Thoracic aorta (tissue), 2 donors: ENCODE measurements at regions not wholly inside any gene's neighbourhood (a gene's known extent, or its start where the extent isn't known, plus 50 kb on each side); places are given as distances from the start of the nearest gene placed in this dataset.

Experiments
- ATAC-seq: fragments of 150-250 bp; one replicate; pipeline ENCODE4 v1.8.0; 2017; ENCODE audit warnings: low read depth; ENCODE audit not compliant: insufficient number of reproducible peaks, low FRiP score
- DNase-seq: peaks from one replicate; pipeline ENCODE4 v3.0.0-alpha.2; 2020; ENCODE audit warnings: low spot score
- H3K27ac ChIP-seq, 2 donors: fragments of 200-600 bp; sonication (generic); 1 replicate in 1 of 2; 2 replicates in 1 of 2; pipeline ENCODE4 v1.5.1; 2016; ENCODE audit warnings: mild to moderate bottlenecking in 2 of 2, moderate library complexity in 2 of 2
- H3K27me3 ChIP-seq: fragments of 200-600 bp; sonication (generic); replicated peaks from 2 replicates; pipeline ENCODE4 v1.6.0; 2016; ENCODE audit warnings: mild to moderate bottlenecking; ENCODE audit not compliant: insufficient read depth
- H3K36me3 ChIP-seq: fragments of 200-600 bp; sonication (generic); one replicate; pipeline ENCODE4 v1.5.1; 2016
- H3K4me1 ChIP-seq, 2 donors: fragments of 200-600 bp; sonication (generic); 1 replicate in 1 of 2; 2 replicates in 1 of 2; pipeline versions ENCODE4 v1.5.1 to v1.6.0; 2016; ENCODE audit warnings: low read depth in 2 of 2, mild to moderate bottlenecking in 1 of 2; ENCODE audit not compliant: control insufficient read depth in 1 of 2
- H3K4me3 ChIP-seq: fragments of 200-600 bp; sonication (generic); 2 replicates; pipeline ENCODE4 v1.5.1; 2016; ENCODE audit warnings: mild to moderate bottlenecking
- H3K9me3 ChIP-seq: fragments of 200-600 bp; sonication (generic); 2 replicates; pipeline ENCODE4 v1.5.1; 2016
- CTCF ChIP-seq: fragments of 200-600 bp; sonication (generic); IDR thresholded peaks from one replicate; pipeline ENCODE4 v1.5.1; 2019; ENCODE audit warnings: antibody characterized with exemption

GRCh38 chr2:43165378-43166069 lies 60.9 kb downstream of the ZFP36L2 start:
- no peak for TF ChIP-seq CTCF
- ATAC-seq: no peak
- peaks cover 6 to 18% of the 10 kb centered on the region in 2 donors for H3K4me1 ChIP-seq

GRCh38 chr2:43164686-43165085 lies 61.7 kb downstream of the ZFP36L2 start:
- H3K27ac ChIP-seq: no peak overlapping the region
- H3K9me3 ChIP-seq: no peaks in the 10 kb centered on the region
- DNase-seq: no peak
- no peak for TF ChIP-seq CTCF
- no peak overlapping the region for H3K4me3 ChIP-seq
- ATAC-seq: no peak
- no peaks in the 10 kb centered on the region for H3K36me3 ChIP-seq
- H3K4me1 ChIP-seq: peaks cover 6 to 20% of the 10 kb centered on the region in 2 donors
- H3K27me3 ChIP-seq: no peaks in the 10 kb centered on the region

More at GRCh38 chr2:43165378-43166069, 60.9 kb downstream of the ZFP36L2 start:
- no peak for DNase-seq
- H3K9me3 ChIP-seq: no peaks in the 10 kb centered on the region
- no peak overlapping the region for H3K27ac ChIP-seq
- no peaks in the 10 kb centered on the region for H3K27me3 ChIP-seq
- no peak overlapping the region for H3K4me3 ChIP-seq
- no peaks in the 10 kb centered on the region for H3K36me3 ChIP-seq

GRCh38 chr2:43163584-43164270 lies 62.7 kb downstream of the ZFP36L2 start:
- no peaks in the 10 kb centered on the region for H3K27me3 ChIP-seq
- TF ChIP-seq CTCF: no peak
- no peak overlapping the region for H3K27ac ChIP-seq
- DNase-seq: no peak
- no peak overlapping the region for H3K4me3 ChIP-seq
- H3K4me1 ChIP-seq: peaks cover 9 to 21% of the 10 kb centered on the region in 2 donors
- no peak for ATAC-seq
- no peaks in the 10 kb centered on the region for H3K36me3 ChIP-seq
- no peaks in the 10 kb centered on the region for H3K9me3 ChIP-seq

- no peak overlapping the region for H3K4me3 ChIP-seq
- ATAC-seq: no peak
- no peaks in the 10 kb centered on the region for H3K36me3 ChIP-seq
Measured at GRCh38 chr2:43162511-43162776, 64.0 kb downstream of the ZFP36L2 start.

More at GRCh38 chr2:43162511-43162776, 64.0 kb downstream of the ZFP36L2 start:
- peaks cover 22 to 25% of the 10 kb centered on the region in 2 donors for H3K4me1 ChIP-seq
- no peak overlapping the region for H3K27ac ChIP-seq
- H3K9me3 ChIP-seq: no peaks in the 10 kb centered on the region
- no peak for DNase-seq
- no peak for TF ChIP-seq CTCF
- no peaks in the 10 kb centered on the region for H3K27me3 ChIP-seq
